ENCODE measurements at regions not wholly inside any gene's neighbourhood (a gene's known extent, or its start where the extent isn't known, plus 50 kb on each side); places are given as distances from the start of the nearest gene placed in this dataset.

- TF ChIP-seq CTCF (IDR thresholded peaks at IDR 0.05) (no peak), POLR2A (IDR thresholded peaks at IDR 0.05) (no peak)
These were observed 169.3 kb upstream of the TBL1X start for GRCh38 chrX:9295551-9295950.
